ENCODE measurements at regions not wholly inside any gene's neighbourhood (a gene's known extent, or its start where the extent isn't known, plus 50 kb on each side); places are given as distances from the start of the nearest gene placed in this dataset.

GRCh38 chr22:22704156-22704946, 59.9 kb downstream of the GGTLC2 start:
- Histone ChIP-seq H3K27ac (ENCODE audit: extremely low read depth, low read depth, low read length) (no peak overlapping the region), H3K9me3 (ENCODE audit: control insufficient read depth, insufficient read depth, low read depth, low read length) (no peaks in the 10 kb centered on the region), H3K4me1 (ENCODE audit: control insufficient read depth, insufficient read depth, low read length) (no peaks in the 10 kb centered on the region), H3K36me3 (ENCODE audit: control insufficient read depth in 2 of 2, insufficient read depth in 1 of 2, low read length in 2 of 2) (no peaks in the 10 kb centered on the region), H3K4me3 (ENCODE audit: low read depth, low read length) (no peak overlapping the region)
- TF ChIP-seq ZBTB21 (tag by site-specific recombination; IDR thresholded peaks at IDR 0.05): no peak
- ChIA-PET CTCF (interaction anchor here (0.6 to 5.7 kb wide), 7 partner anchors 13 to 270 kb away, joined by 3 to 75 read pairs (median 9); no protein-coding TSS in a partner anchor), POLR2A (no interaction called here)

GRCh38 chr22:22705328-22706100, 61.1 kb downstream of the GGTLC2 start:
- Histone ChIP-seq H3K9me3 (ENCODE audit: control insufficient read depth, insufficient read depth, low read depth, low read length) (no peaks in the 10 kb centered on the region), H3K27ac (ENCODE audit: extremely low read depth, low read depth, low read length) (no peak overlapping the region)

GRCh38 chr22:22706253-22706915, 62.0 kb downstream of the GGTLC2 start:
- H3K9me3 ChIP-seq (ENCODE audit: control insufficient read depth, insufficient read depth, low read depth, low read length): no peaks in the 10 kb centered on the region
- no peak overlapping the region for H3K27ac ChIP-seq (ENCODE audit: extremely low read depth, low read depth, low read length)
- ChIA-PET CTCF (interaction anchor here (0.5 to 3.0 kb wide), 11 partner anchors 14 to 298 kb away, joined by 3 to 15 read pairs (median 4); no protein-coding TSS in a partner anchor), POLR2A (no interaction called here)
- no peaks in the 10 kb centered on the region for H3K4me1 ChIP-seq (ENCODE audit: control insufficient read depth, insufficient read depth, low read length)
- H3K4me3 ChIP-seq (ENCODE audit: low read depth, low read length): no peak overlapping the region
- H3K36me3 ChIP-seq (ENCODE audit: control insufficient read depth in 2 of 2, insufficient read depth in 1 of 2, low read length in 2 of 2): no peaks in the 10 kb centered on the region
- TF ChIP-seq SP3 (tag by site-specific recombination; IDR thresholded peaks at IDR 0.05): no peak
- no peak for TF ChIP-seq TCF7L2 (IDR thresholded peaks at IDR 0.05; ENCODE audit: borderline replicate concordance, low read depth, low read length)
- TF ChIP-seq INSM2 (tag by site-specific recombination; IDR thresholded peaks at IDR 0.05): no peak
- no peak for TF ChIP-seq REPIN1 (tag by site-specific recombination; IDR thresholded peaks at IDR 0.05; ENCODE audit: low read depth)
- no peak for TF ChIP-seq ZNF555 (tag by site-specific recombination; conservative IDR thresholded peaks at IDR 0.05)
- no peak for TF ChIP-seq KLF1 (tag by site-specific recombination; IDR thresholded peaks at IDR 0.05)
- no peak for TF ChIP-seq KLF8 (tag by site-specific recombination; IDR thresholded peaks at IDR 0.05)
- TF ChIP-seq SCRT1 (tag by site-specific recombination; IDR thresholded peaks at IDR 0.05; ENCODE audit: borderline replicate concordance): no peak
- TF ChIP-seq ZNF639 (tag by site-specific recombination; IDR thresholded peaks at IDR 0.05): no peak
- no peak for TF ChIP-seq ZSCAN5A (tag by site-specific recombination; IDR thresholded peaks at IDR 0.05)
- no peak for TF ChIP-seq ZSCAN16 (tag by site-specific recombination; IDR thresholded peaks at IDR 0.05)
- no peak for TF ChIP-seq ZNF19 (tag by site-specific recombination; IDR thresholded peaks at IDR 0.05; ENCODE audit: low read depth)
- no peak for TF ChIP-seq ZNF837 (tag by site-specific recombination; IDR thresholded peaks at IDR 0.05)
- no peak for TF ChIP-seq PATZ1 (tag by site-specific recombination; IDR thresholded peaks at IDR 0.05)
- TF ChIP-seq ZNF76 (tag by site-specific recombination; IDR thresholded peaks at IDR 0.05; ENCODE audit: borderline replicate concordance, low read depth): no peak
- TF ChIP-seq ZNF24 (tag by site-specific recombination; IDR thresholded peaks at IDR 0.05): no peak

More at GRCh38 chr22:22705328-22706100, 61.1 kb downstream of the GGTLC2 start:
- POLR2A ChIA-PET: no interaction called here
- TF ChIP-seq REPIN1 (tag by site-specific recombination; IDR thresholded peaks at IDR 0.05; ENCODE audit: low read depth) (no peak), ZNF488 (tag by site-specific recombination; IDR thresholded peaks at IDR 0.05) (no peak), GLIS1 (tag by site-specific recombination; IDR thresholded peaks at IDR 0.05) (no peak), YY1 (tag by site-specific recombination; IDR thresholded peaks at IDR 0.05) (no peak), PRDM1 (tag by site-specific recombination; IDR thresholded peaks at IDR 0.05) (no peak)
- Histone ChIP-seq H3K4me3 (ENCODE audit: low read depth, low read length) (no peak overlapping the region), H3K36me3 (ENCODE audit: control insufficient read depth in 2 of 2, insufficient read depth in 1 of 2, low read length in 2 of 2) (no peaks in the 10 kb centered on the region), H3K4me1 (ENCODE audit: control insufficient read depth, insufficient read depth, low read length) (no peaks in the 10 kb centered on the region)
- CTCF ChIA-PET: interaction anchor here (0.6 to 5.7 kb wide), 11 partner anchors 13 to 242 kb away, joined by 3 to 75 read pairs (median 4); no protein-coding TSS in a partner anchor

All from HEK293 (cell line).